ENCODE measurements at regions not wholly inside any gene's neighbourhood (a gene's known extent, or its start where the extent isn't known, plus 50 kb on each side); places are given as distances from the start of the nearest gene placed in this dataset.

GRCh38 chr6:3533981-3534380 is 77.1 kb upstream of the SLC22A23 start:
- Histone ChIP-seq H3K4me1 (ENCODE audit: control insufficient read depth, insufficient read depth, low read length) (no peaks in the 10 kb centered on the region), H3K79me2 (ENCODE audit: control insufficient read depth, insufficient read depth, low read length) (no peaks in the 10 kb centered on the region), H3K36me3 (ENCODE audit: control insufficient read depth in 2 of 2, insufficient read depth in 2 of 2, low read length in 1 of 2) (no peaks in the 10 kb centered on the region), H3K4me2 (ENCODE audit: control insufficient read depth, insufficient read depth) (no peak overlapping the region), H4K20me1 (ENCODE audit: control insufficient read depth, insufficient read depth) (no peaks in the 10 kb centered on the region), H2AFZ (ENCODE audit: control insufficient read depth, low read depth, low read length) (no peak overlapping the region), H3K27ac (ENCODE audit: control insufficient read depth, insufficient read depth) (no peak overlapping the region), H3K9ac (ENCODE audit: control insufficient read depth, insufficient read depth, low read length) (no peak overlapping the region), H3K27me3 (replicated peaks in 1 of 2; ENCODE audit: control insufficient read depth in 2 of 2, insufficient read depth in 2 of 2, low read length in 1 of 2) (peaks cover 4 to 9% of the 10 kb centered on the region in 2 experiments; a peak in 3 of 4 replicates), H3K9me3 (replicated peaks; ENCODE audit: control insufficient read depth, insufficient read depth, low read length) (no peaks in the 10 kb centered on the region), H3K4me3 (no peak overlapping the region)
- ATAC-seq: no peak
- SMC1A ChIA-PET (ENCODE audit: uncharacterized antibody, unreplicated experiment): no interaction called here
- POLR2A ChIA-PET: no interaction called here
- no peak for FAIRE-seq
- CTCF ChIA-PET: no interaction called here
- intact Hi-C loops (cut with micrococcal nuclease; ENCODE audit: unreplicated experiment) (no loop called here), in situ Hi-C loops (cut with MboI) (no loop called here)
- no TSS peak for BruUV-seq (replicated peaks)
- RAD21 ChIA-PET (ENCODE audit: unreplicated experiment): no interaction called here
- TF ChIP-seq HDAC6 (IDR thresholded peaks at IDR 0.05; ENCODE audit: unreplicated experiment) (no peak), CREM (IDR thresholded peaks at IDR 0.05; ENCODE audit: low read depth) (no peak), SUPT20H (IDR thresholded peaks at IDR 0.05; ENCODE audit: borderline replicate concordance, control insufficient read depth, low read depth, low read length) (no peak), ZBTB11 (CRISPR knock-in tag; IDR thresholded peaks at IDR 0.05) (no peak)
- DNase-seq (ENCODE audit: low read depth, low spot score): no peak
- WGBS (ENCODE audit: insufficient coverage, insufficient replicate concordance, low lambda C conversion rate, missing lambda C conversion rate): 8% methylated on average over 6 of the region's 6 CpGs

All from GM12878 (cell line).